ENCODE measurements at regions not wholly inside any gene's neighbourhood (a gene's known extent, or its start where the extent isn't known, plus 50 kb on each side); places are given as distances from the start of the nearest gene placed in this dataset.
"Not testable (repeated sequence)": the region's sequence is repeated elsewhere in the genome, so short reads cannot be mapped to it uniquely, and the experiment has no call there.

- intact Hi-C loops (cut with micrococcal nuclease), result not testable (repeated sequence)
Observed at GRCh38 chr5:92216852-92217251, 833.7 kb upstream of the ARRDC3 start.

DNA sequence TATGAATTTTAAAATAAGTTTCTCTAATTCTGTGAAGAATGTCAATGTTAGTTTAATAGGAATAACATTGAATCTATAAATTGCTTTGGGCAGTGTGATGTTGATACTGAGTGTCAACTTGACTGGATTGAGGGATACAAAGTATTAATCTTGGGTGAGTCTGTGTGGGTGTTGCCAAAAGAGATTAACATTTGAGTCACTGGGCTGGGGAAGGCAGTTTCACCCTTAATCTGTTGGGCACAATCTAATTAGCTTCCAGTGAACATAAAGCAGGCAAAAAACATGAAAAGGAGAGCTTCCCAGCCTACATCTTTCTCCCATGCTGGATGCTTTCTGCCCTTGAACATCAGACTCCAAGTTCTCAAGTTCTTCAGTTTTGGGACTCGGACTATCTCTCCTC is 832.0 kb upstream of the ARRDC3 start:
- intact Hi-C loops (cut with micrococcal nuclease), result no loop called here

DNA sequence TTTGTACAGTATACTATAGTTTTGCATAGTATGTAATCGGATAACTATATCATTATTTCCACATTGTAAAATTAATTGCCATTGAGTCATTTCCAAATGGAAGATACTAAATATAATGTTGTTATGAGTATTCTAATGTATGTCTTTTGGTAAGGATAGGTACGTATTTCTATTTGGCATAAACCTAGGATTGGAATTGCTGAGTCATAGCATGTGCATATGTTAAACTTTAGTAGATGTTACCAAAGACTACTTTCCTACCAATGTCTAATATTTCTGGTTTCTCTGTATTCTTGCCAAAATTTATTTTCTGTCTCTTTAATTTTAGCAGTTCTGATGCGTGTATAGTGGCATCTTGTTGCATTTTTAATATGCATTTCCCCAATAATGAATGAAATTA is 825.1 kb upstream of the ARRDC3 start:
- intact Hi-C loops (cut with micrococcal nuclease), result no loop called here

DNA sequence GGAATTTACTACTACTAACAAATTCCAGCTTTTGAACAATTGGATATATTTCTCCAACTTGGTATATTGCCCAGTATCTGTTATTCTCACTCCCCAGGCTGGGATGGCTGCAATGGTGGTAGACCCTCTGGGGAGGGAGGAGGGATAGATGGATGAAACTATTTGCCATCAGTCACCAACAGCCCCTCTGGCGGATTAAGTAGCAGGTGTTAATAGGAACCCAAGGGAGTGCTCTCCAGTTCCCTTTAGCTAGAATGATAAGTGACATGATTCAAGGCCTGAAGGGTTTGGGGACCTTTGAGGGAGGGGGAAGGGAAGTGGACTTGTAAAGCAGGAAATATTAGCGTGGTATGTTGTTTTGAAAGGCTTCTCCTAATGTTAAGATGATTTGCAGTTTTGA is 824.0 kb upstream of the ARRDC3 start:
- intact Hi-C loops (cut with micrococcal nuclease), result no loop called here

- intact Hi-C loops (cut with micrococcal nuclease), result no loop called here
Observed at GRCh38 chr5:92206681-92207080, 823.6 kb upstream of the ARRDC3 start.

DNA sequence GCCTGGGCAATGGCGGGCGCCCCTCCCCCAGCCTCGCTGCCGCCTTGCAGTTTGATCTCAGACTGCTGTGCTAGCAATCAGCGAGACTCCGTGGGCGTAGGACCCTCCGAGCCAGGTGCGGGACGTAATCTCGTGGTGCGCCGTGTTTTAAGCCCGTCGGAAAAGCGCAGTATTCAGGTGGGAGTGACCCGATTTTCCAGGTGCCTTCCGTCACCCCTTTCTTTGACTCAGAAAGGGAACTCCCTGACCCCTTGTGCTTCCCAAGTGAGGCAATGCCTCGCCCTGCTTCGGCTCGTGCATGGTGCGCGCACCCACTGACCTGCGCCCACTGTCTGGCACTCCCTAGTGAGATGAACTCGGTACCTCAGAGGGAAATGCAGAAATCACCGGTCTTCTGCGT is 815.9 kb upstream of the ARRDC3 start:
- intact Hi-C loops (cut with micrococcal nuclease), result not testable (repeated sequence)

GRCh38 chr5:92181656-92182055 is 798.5 kb upstream of the ARRDC3 start:
- intact Hi-C loops (cut with micrococcal nuclease), result no loop called here

GRCh38 chr5:92180391-92180790 is 797.3 kb upstream of the ARRDC3 start:
- intact Hi-C loops (cut with micrococcal nuclease), result no loop called here

GRCh38 chr5:92179651-92180050 is 796.5 kb upstream of the ARRDC3 start:
- intact Hi-C loops (cut with micrococcal nuclease), result no loop called here

DNA sequence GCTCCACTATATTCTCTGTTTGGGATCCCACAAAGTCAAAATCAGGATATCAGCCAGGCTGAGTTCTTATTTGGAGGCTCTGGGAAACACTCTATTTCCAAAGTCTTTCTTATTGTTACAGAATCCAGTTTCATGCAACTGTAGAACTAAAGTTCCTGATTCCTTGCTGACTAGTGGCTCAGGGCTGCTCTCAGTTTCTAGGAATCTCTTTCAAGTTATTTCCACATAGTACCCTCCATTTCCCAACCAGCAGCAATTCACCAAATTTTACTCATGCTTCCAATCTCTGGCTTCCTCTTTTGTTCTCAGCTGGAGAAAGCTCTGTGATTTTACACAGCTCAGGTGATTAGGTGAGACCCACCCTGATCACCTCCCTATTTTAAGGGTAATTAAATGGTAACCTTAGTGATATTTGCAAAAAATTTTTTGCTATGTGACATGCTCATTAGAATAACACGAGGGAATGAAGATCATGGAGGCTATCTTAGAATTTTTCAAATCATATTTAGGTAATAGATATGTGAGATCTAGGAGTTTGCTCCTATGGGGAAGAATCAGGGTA is 794.9 kb upstream of the ARRDC3 start:
- intact Hi-C loops (cut with micrococcal nuclease), result no loop called here

DNA sequence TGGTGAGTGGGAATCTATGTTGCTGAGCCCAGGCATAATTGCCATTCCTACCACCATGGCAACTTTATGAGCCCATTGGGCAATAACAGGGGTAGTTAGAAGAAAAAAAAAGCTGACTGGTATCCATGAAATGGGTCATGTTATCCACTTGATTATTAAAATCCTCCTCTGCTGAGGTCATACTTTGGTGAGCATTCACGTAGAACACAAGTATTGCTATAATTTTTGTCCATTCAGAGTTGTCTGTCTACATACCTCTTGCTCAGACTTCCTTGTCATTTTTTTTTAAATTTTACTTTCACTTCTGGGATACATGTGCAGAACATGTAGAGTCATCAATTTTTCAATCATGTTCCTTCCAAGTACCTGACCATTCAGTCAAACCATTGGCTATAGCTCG is 780.8 kb upstream of the ARRDC3 start:
- intact Hi-C loops (cut with micrococcal nuclease), result no loop called here

GRCh38 chr5:92147798-92148197 is 764.7 kb upstream of the ARRDC3 start:
- intact Hi-C loops (cut with micrococcal nuclease), result no loop called here

DNA sequence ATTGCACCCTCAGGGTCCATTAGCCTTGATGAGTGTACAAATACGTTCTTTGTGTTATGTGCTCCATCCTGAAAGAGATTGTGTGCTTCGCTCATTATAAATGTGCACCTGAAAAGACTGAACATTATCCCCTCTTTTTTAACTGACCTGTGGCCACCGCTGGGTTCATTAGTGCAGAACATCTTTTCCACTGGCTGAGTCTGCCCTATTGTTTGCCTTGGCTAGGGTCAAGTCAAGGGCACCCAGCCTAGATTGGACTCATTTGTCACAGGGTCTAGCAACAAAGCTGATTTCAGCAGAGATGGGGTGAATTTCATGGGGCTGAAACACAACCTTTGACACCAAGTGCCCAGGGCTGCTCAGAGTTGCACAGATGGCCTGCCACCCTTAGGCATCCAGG is 764.1 kb upstream of the ARRDC3 start:
- intact Hi-C loops (cut with micrococcal nuclease), result no loop called here

GRCh38 chr5:92145852-92146251 is 762.7 kb upstream of the ARRDC3 start:
- intact Hi-C loops (cut with micrococcal nuclease), result no loop called here

DNA sequence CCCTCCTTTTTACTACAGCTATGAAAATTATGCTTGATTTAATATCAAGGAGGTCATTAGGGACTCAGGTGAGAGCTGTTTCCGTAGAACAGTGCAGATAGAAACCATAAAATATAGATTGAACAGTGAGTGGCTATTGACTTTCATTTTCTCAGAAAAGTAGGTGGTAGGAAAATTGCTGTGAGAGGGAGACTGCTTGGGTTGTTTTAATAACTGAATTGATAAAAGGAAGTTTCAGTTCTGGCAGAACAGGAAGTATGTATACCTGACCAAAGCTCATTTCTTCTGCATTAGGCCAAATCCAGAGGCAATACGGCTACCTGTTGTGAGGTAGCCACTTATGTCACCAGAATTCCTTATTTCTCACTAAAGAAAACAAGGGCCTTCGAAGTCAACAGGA is 761.7 kb upstream of the ARRDC3 start:
- intact Hi-C loops (cut with micrococcal nuclease), result no loop called here

DNA sequence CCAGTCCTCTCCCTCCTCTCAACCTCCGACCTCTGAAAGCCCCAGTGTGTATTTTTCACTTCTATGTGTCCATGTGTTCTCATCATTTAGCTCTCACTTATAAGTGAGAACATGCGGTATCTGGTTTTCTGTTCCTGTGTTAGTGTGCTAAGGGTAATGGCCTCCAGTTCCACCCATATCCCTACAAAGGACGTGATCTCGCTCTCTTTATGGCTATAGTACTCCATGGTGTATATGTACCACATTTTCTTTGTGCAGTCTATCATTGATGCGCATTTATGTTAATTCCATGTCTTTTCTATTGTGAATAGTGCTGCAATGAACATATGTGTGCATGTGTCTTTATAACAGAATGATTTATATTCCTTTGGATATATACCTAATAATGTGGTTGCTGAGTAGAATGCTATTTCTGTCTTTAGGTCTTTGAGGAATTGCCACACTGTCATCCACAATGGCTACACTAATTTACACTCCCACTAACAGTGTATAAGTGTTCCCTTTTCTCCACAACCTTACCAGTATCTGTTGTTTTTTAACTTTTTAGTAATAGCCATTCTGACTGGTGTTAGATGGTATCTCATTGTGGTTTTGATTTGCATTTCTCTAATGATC is 749.3 kb upstream of the ARRDC3 start:
- intact Hi-C loops (cut with micrococcal nuclease), result not testable (repeated sequence)

- intact Hi-C loops (cut with micrococcal nuclease), result no loop called here
Observed at GRCh38 chr5:92126182-92126581, 743.1 kb upstream of the ARRDC3 start.

DNA sequence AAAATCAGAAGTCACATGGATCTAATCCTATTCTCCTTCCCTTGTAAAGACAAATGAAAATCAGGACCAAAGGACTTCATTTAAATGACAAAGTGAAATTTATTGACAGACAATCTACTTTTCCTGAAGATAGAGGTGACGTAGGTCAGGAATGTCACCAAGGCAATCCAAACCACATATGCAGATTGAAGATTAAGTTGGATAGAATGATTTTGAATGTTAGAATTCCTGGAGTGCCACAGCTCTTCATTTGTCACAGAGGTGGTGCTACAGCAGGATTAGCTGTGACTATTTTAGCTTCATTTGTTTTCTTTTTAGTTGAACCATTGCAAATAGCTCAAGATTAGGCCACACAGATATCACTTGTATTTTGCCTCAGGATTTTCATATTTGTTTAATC is 736.0 kb upstream of the ARRDC3 start:
- intact Hi-C loops (cut with micrococcal nuclease), result no loop called here

DNA sequence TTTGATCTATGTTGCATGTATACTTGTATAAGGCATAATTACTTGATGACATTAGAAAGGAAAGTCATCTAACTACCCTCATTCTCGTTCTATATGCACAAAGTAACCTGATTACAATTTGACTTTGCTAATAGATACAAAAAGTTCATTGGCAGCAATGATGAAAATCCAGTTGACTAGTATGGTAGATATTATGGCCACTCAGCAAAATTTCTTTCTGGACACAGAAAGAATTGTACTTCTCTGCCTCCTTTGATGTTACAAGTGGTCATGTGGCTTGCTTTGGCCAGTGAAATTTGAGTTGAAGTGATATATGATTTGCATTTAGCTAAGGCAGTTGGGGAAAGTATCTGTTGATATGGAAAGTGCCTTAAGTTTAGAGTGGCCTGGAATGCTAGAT is 723.7 kb upstream of the ARRDC3 start:
- intact Hi-C loops (cut with micrococcal nuclease), result no loop called here

DNA sequence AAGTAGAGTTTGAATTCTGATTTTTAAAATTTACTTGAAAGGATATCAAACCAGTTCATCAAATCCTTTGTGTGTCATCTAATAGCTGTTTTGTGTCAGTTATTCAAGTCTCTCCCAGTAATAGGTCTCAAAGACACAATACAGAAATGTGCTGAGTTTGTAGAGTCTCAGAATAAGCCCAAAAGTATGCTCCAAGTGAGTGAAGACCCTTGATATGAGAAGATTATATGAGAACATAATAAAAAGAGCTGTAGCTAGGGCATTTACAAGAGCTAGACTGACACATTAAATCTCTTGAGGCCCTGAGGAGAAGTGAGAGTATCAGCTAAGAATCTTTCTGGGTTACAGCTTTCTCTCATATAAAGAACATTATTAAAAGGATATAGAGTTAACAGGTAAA is 721.0 kb upstream of the ARRDC3 start:
- intact Hi-C loops (cut with micrococcal nuclease), result no loop called here

DNA sequence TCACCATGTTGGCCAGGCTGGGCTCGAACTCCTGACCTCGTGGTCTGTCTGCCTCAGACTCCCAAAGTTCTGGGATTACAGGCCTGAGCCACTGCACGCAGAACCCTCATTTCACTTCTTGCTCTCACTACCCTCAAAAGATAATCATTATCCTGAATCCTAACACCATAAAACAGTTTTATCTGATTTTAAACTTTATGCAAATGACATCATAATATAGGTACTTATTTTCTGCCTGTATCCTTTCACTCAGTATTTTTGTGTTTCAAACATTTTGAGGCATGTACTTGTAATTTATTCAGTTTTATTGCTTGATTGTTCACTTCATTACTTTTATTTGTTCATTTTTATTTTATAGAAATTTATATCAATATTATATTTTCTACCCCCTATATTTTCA is 719.2 kb upstream of the ARRDC3 start:
- intact Hi-C loops (cut with micrococcal nuclease), result no loop called here

DNA sequence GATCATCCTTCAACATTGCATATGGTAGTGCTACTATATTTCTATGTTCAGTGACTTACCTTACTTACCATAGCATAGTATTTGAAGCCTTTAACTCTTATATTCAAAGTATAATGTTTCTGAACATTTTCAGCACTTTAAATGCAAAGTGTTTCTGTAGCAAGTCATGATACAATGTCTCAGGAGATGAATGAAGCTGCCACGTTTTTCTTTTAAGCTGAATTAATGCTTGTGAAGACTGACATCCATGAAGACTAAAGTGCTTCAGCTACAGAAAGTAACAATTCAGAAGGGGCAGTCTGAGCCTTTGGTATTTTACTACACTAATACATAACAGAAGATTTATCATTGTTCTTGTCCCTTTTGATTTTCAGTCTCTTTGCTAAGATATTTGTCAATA is 709.1 kb upstream of the ARRDC3 start:
- intact Hi-C loops (cut with micrococcal nuclease), result no loop called here

- intact Hi-C loops (cut with micrococcal nuclease), result no loop called here
Observed at GRCh38 chr5:92086059-92086811, 703.1 kb upstream of the ARRDC3 start.
